ENCODE measurements at regions not wholly inside any gene's neighbourhood (a gene's known extent, or its start where the extent isn't known, plus 50 kb on each side); places are given as distances from the start of the nearest gene placed in this dataset.
"Not testable (repeated sequence)": the region's sequence is repeated elsewhere in the genome, so short reads cannot be mapped to it uniquely, and the experiment has no call there.

DNA sequence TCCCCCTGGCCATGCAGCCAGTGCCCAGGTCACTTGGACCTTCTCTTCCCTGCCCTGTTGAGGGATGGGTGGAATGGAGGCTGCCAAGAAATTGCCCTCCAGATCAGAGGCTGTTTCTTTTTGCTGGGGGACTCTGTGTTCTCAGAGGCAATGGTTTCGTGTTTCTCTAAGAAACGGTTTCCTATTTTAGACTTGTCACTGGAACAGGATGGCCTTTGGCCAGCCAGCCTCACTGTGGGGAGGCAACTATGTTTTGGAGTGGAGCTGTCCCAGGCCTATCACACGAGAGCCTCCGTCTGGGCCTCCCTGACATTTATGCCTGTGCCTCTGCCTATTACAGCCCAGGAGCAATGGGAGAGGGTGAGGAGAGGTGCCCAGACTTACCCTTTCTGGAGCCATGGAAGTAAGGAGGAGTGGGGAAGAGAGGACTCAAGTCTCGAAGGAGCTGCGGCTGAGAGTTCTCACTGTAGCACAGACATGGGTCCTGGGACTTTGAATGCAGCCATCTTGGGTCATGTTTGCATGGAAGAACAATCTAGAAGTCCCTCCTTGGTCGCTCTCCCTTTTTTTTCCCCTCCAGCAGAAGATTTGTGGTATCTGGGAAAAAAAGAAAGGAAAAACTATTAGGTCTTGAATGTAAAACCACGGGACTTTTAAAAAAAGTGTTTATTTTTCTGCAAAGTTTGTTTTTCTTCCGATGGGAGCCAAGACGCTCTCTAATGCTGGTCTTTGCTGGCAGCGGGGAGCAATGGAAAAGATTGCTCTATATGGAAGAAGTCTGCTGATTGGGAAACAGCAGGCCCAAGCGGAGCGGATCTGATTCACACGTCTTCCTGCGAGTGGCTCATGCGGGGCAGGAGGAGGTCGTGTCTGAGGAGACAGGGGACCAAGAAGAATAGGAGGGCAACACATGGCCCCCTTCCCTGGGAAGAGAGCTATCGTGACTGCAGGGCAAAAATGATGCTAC, 219.2 kb downstream of the FOXD2 start:
- DNase-seq (ENCODE audit: low read depth in 2 of 3, low spot score in 1 of 3), result no peak

DNA sequence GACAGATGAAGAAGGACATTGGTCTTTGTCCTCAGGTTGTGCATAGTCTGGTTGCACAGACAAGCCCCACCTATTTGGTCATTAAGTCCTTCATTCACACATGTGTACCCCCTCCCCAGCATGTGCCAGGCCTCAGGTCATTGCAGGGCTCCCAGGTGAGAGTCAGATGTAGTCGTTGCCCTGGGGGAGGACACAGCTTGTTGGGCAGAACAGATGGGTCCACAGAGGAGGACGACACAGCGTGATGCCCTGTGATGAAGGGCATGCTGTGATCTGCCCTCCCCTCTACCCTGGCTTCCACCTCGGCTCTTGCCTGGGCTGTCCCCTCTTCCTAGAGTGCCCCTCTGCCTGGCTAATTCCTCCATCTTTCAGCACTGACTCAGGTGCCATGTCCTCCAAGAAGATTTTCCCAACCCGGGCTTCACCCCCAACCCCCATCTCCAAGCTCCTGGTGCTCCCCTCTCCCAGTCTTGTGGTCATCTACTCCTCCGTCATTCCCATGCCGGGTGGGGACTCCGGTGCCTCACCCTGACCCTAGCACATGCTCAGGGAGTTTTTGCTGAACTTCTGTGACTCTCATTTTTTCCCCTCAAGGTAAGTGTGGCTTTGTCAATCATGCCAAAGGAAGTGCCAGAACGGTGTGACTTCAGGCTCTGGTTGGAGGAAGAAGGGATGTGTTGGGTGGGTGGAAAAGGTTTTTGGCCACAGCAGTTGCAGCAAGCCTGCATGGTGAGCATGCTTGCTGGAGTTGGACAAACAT, 220.5 kb downstream of the FOXD2 start:
- DNase-seq (ENCODE audit: low read depth in 2 of 3, low spot score in 1 of 3), result no peak

DNA sequence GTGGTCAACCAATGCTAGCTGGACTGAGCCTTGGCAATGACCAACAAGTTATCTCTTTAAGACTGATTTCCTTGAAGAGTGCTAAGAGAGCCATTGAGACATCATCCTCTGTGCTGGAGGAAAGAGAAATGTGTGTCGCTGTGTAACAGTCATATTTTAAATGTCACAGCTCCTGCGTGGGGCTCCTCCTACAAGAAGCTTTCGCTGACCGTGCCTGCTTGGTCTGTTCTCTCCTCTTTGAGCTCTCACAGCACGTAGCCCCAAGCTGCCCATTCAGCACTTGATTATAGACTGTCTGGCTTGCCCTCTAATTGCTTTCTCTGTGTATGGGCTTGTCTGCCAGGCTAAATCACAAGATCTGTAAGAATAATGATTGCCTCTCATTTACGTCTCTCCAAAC, 221.3 kb downstream of the FOXD2 start:
- no peak for DNase-seq (ENCODE audit: low read depth in 2 of 3, low spot score in 1 of 3)

GRCh38 chr1:47660622-47661021, 222.8 kb downstream of the FOXD2 start:
- no peak for DNase-seq (ENCODE audit: low read depth in 2 of 3, low spot score in 1 of 3)

- no peak for DNase-seq (ENCODE audit: low read depth in 2 of 3, low spot score in 1 of 3)
Observed at GRCh38 chr1:47661040-47661439, 223.2 kb downstream of the FOXD2 start.

- DNase-seq (ENCODE audit: low read depth in 2 of 3, low spot score in 1 of 3), result no peak
Observed at GRCh38 chr1:47662068-47662467, 224.2 kb downstream of the FOXD2 start.

- no peak for DNase-seq (ENCODE audit: low read depth in 2 of 3, low spot score in 1 of 3)
Observed at GRCh38 chr1:47663286-47663685, 225.4 kb downstream of the FOXD2 start.

- DNase-seq (ENCODE audit: low read depth in 2 of 3, low spot score in 1 of 3), result no peak
Observed at GRCh38 chr1:47664356-47664755, 226.5 kb downstream of the FOXD2 start.

GRCh38 chr1:47664896-47665295, 227.1 kb downstream of the FOXD2 start:
- not testable (repeated sequence) for DNase-seq (ENCODE audit: low read depth in 2 of 3, low spot score in 1 of 3)

- DNase-seq (ENCODE audit: low read depth in 2 of 3, low spot score in 1 of 3), result no peak
Observed at GRCh38 chr1:47669081-47669585, 231.3 kb downstream of the FOXD2 start.

DNA sequence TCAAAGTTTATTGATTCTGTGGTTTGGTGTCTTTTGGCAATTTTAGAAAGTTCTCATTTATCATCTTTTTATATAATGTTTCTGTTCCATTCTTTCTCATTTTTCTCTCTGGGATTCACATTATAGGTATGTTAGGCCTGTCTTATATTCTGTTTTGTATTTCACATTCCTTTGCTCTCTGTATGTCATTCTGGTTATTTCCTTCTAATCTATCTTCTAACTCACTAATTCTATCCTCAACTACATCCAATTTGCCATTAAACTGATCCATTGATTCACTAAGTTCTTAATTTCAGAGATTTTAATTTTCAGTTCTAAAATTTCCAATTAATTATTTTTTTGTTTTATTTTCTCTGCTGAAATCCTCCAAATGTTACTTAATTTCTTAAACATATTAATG, 234.8 kb downstream of the FOXD2 start:
- DNase-seq (ENCODE audit: low read depth in 2 of 3, low spot score in 1 of 3), result no peak

- DNase-seq (ENCODE audit: low read depth in 2 of 3, low spot score in 1 of 3), result no peak
Observed at GRCh38 chr1:47674189-47674588, 236.3 kb downstream of the FOXD2 start.

DNA sequence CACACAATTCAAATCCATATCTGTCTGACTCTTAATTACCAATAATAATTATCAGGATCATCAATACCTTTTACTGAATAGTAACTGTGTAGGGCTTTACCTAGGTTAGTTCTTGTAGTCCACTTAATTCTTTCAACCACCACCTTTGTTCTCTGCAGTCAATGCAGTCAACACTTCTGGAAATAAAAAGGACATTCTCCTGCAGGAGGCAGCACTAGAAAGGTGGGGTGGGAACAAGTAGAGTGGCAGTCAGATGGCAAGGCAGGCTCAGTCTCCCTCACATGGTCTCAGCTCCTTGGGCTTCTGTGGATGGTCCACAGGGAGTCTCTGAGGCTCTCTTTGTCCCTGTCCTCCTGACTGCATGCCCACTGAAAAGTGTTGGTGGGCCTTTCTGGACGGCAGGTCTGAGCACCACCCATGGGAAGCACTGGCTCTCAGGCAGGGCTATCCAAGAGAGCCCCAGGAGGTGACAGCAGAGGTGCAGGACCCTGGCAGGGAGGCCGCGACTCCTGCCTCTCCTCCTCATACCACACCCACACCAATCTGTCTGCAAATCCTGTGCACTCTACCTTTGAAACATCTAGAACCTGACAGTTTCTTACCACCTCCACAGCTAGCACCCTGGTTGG, 237.3 kb downstream of the FOXD2 start:
- DNase-seq (ENCODE audit: low read depth in 2 of 3, low spot score in 1 of 3), result no peak

GRCh38 chr1:47675721-47676120, 237.9 kb downstream of the FOXD2 start:
- DNase-seq (ENCODE audit: low read depth in 2 of 3, low spot score in 1 of 3), result no peak

DNA sequence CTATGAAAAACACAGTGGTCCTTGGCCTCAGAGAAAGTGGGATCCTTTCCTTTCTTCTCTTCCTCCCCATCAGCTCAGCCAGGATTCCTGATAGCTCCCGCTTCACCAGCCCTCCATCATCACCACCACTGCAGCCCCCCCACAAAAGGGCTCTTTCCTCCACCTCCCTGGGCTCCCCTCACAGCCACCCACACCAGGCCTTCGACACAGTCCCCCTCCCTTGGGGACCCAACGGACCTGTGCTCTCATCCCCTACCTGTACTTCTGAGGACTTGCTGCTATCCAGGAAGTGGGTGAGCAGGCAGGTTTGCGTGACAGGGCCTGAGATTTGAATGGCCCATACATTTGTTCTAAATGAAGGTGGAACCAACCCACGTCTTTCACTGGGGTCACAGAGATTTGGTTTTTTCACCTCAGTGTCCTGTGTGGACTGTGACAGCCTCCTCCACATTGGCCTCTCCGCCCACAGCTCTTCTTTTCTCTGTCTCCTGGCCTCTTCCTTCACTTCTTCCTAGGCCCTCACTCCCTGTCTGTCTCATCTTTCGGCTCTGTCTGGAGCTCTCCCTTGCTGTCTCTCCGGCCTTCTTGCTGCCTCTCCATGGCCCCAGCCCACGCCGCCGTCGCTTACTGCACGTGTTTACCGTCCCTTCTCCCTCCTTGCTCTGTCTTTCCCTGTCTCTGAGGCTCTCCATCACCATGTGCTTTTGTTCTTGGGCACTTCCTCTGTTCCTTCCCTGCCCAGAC, 238.6 kb downstream of the FOXD2 start:
- no peak for DNase-seq (ENCODE audit: low read depth in 2 of 3, low spot score in 1 of 3)

GRCh38 chr1:47677241-47677940, 239.5 kb downstream of the FOXD2 start:
- no peak for DNase-seq (ENCODE audit: low read depth in 2 of 3, low spot score in 1 of 3)

GRCh38 chr1:47678464-47678980, 240.7 kb downstream of the FOXD2 start:
- no peak for DNase-seq (ENCODE audit: low read depth in 2 of 3, low spot score in 1 of 3)

- no peak for DNase-seq (ENCODE audit: low read depth in 2 of 3, low spot score in 1 of 3)
Observed at GRCh38 chr1:47679301-47679791, 241.5 kb downstream of the FOXD2 start.

DNA sequence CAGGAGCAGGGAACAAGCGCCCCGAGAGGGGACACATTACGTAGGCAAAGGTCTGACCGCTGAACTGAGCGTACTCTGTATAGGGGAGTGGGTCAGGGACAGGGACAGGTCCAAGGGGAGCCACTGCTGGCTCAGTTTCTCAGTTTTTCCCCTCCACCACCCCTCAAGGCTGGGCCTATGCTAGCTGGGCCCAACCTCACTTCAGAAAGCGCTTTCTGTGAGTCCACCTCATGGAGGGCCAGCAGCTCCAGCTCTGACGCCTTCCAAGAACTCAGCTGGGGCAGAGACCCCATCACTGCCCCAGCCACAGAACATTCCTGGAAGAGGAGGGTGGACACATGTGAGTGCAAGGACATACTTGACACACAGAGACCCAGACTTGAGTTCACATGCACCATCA, 242.0 kb downstream of the FOXD2 start:
- DNase-seq (ENCODE audit: low read depth in 2 of 3, low spot score in 1 of 3), result no peak

Measured in stimulated activated CD4-positive, alpha-beta T cell treated with anti-CD3 and anti-CD28 coated beads, Interleukin-12 subunit alpha, Interleukin-12 subunit beta, amount 100 ng/mL, for 48 hours (primary cell).